ENCODE measurements at regions not wholly inside any gene's neighbourhood (a gene's known extent, or its start where the extent isn't known, plus 50 kb on each side); places are given as distances from the start of the nearest gene placed in this dataset.

- no peak for DNase-seq (ENCODE audit: low spot score)
Measured at GRCh38 chr4:119709418-119709817, 80.8 kb upstream of the PDE5A start.

- no peak for DNase-seq (ENCODE audit: low spot score)
Measured at GRCh38 chr4:119707336-119707735, 78.7 kb upstream of the PDE5A start.

- no peak for DNase-seq (ENCODE audit: low spot score)
Measured at GRCh38 chr4:119706804-119707203, 78.2 kb upstream of the PDE5A start.

- no peak for DNase-seq (ENCODE audit: low spot score)
Measured at GRCh38 chr4:119697887-119698393, 69.3 kb upstream of the PDE5A start.

GRCh38 chr4:119696963-119697362, 68.4 kb upstream of the PDE5A start:
- DNase-seq (ENCODE audit: low spot score) = no peak

GRCh38 chr4:119695216-119695615, 66.6 kb upstream of the PDE5A start:
- no peak for DNase-seq (ENCODE audit: low spot score)

GRCh38 chr4:119693126-119693525, 64.5 kb upstream of the PDE5A start:
- DNase-seq (ENCODE audit: low spot score) = no peak

- no peak for DNase-seq (ENCODE audit: low spot score)
Measured at GRCh38 chr4:119692001-119692400, 63.4 kb upstream of the PDE5A start.

GRCh38 chr4:119690871-119691270, 62.3 kb upstream of the PDE5A start:
- DNase-seq (ENCODE audit: low spot score) = no peak

GRCh38 chr4:119688446-119688845, 59.8 kb upstream of the PDE5A start:
- DNase-seq (ENCODE audit: low spot score) = no peak

- DNase-seq (ENCODE audit: low spot score) = no peak
Measured at GRCh38 chr4:119684463-119684862, 55.9 kb upstream of the PDE5A start.

GRCh38 chr4:119683518-119683917, 54.9 kb upstream of the PDE5A start:
- DNase-seq (ENCODE audit: low spot score) = no peak

- no peak for DNase-seq (ENCODE audit: low spot score)
Measured at GRCh38 chr4:119682099-119682498, 53.5 kb upstream of the PDE5A start.

- DNase-seq (ENCODE audit: low spot score) = no peak
Measured at GRCh38 chr4:119679251-119679650, 50.6 kb upstream of the PDE5A start.

- no peak for DNase-seq (ENCODE audit: low spot score)
Measured at GRCh38 chr4:119678761-119679160, 50.2 kb upstream of the PDE5A start.

Measured in pons (tissue), 1 donor.